GM12878 (cell line): ENCODE measurements at regions not wholly inside any gene's neighbourhood (a gene's known extent, or its start where the extent isn't known, plus 50 kb on each side); places are given as distances from the start of the nearest gene placed in this dataset.

Experiments
- ATAC-seq: fragments of 200-7000 bp; cut with Tn5 transposase; 3 replicates; pipeline ENCODE4 v1.9.1; 2020; ENCODE audit warnings: mild to moderate bottlenecking, moderate library complexity
- BruUV-seq: library from RNA; stranded (reverse); fragments of 400-500 nt; replicated peaks from 2 replicates; lab custom pipeline; 2021; lab: Mats Ljungman, UMichigan
- CTCF ChIA-PET: fragments of 300-600 bp; sonication (Branson Sonifier 250); formaldehyde crosslinking; extraction: SDS; loops from one replicate; lab custom pipeline; 2021; ENCODE audit warnings: inconsistent platforms; lab: Yijun Ruan, JAX
- POLR2A ChIA-PET: fragments of 350-600 bp; formaldehyde crosslinking; extraction: SDS; loops from one replicate; lab custom pipeline; 2021; ENCODE audit warnings: inconsistent platforms; lab: Charles Lee
- RAD21 ChIA-PET: fragments of 300-600 bp; sonication (Branson Sonifier 250); formaldehyde crosslinking; loops from one replicate; lab custom pipeline; 2023; ENCODE audit warnings: antibody characterized with exemption; ENCODE audit not compliant: unreplicated experiment; lab: Charles Lee
- SMC1A ChIA-PET: fragments of 300-600 bp; sonication (Branson Sonifier 250); formaldehyde crosslinking; loops from one replicate; lab custom pipeline; 2023; ENCODE audit not compliant: unreplicated experiment, uncharacterized antibody; lab: Charles Lee
- DNase-seq: peaks from one replicate; pipeline ENCODE4 v3.0.0-alpha.2; 2011; ENCODE audit warnings: low read depth, low spot score
- FAIRE-seq: peaks from 3 replicates; lab custom pipeline; 2011; peaks lifted over from hg19 to GRCh38; lab: Jason Lieb, UNC
- H2AFZ ChIP-seq: 2 replicates; pipeline ENCODE4 v1.6.0; 2011; ENCODE audit warnings: low read depth, low read length, control low read depth; ENCODE audit not compliant: control insufficient read depth
- H3K27ac ChIP-seq: 2 replicates; pipeline ENCODE4 v1.5.1; 2011; ENCODE audit warnings: control low read depth; ENCODE audit not compliant: control insufficient read depth, insufficient read depth
- H3K27me3 ChIP-seq, 2 experiments: replicated peaks in 1 of 2; 2 replicates each; pipeline versions ENCODE4 v1.6.0 to v1.6.1; 2011; ENCODE audit warnings: low read length in 1 of 2; ENCODE audit not compliant: control insufficient read depth in 2 of 2, insufficient read depth in 2 of 2
- H3K36me3 ChIP-seq, 2 experiments: 2 replicates each; pipeline ENCODE4 v1.5.1; 2011; ENCODE audit warnings: low read length in 1 of 2; ENCODE audit not compliant: control insufficient read depth in 2 of 2, insufficient read depth in 2 of 2
- H3K4me1 ChIP-seq: 2 replicates; pipeline ENCODE4 v1.6.1; 2011; ENCODE audit warnings: mild to moderate bottlenecking, low read length, moderate library complexity, mixed read lengths; ENCODE audit not compliant: control insufficient read depth, insufficient read depth
- H3K4me2 ChIP-seq: 2 replicates; pipeline ENCODE4 v1.6.0; 2011; ENCODE audit warnings: control low read depth; ENCODE audit not compliant: control insufficient read depth, insufficient read depth
- H3K4me3 ChIP-seq: fragments of 200-600 bp; sonication (generic); 2 replicates; pipeline ENCODE4 v1.5.1; 2016
- H3K79me2 ChIP-seq: 2 replicates; pipeline ENCODE4 v1.6.0; 2011; ENCODE audit warnings: low read length; ENCODE audit not compliant: control insufficient read depth, insufficient read depth
- H3K9ac ChIP-seq: 2 replicates; pipeline ENCODE4 v1.8.0; 2011; ENCODE audit warnings: low read length, control low read depth, mixed read lengths; ENCODE audit not compliant: control insufficient read depth, insufficient read depth
- H3K9me3 ChIP-seq: replicated peaks from 3 replicates; pipeline ENCODE4 v1.5.1; 2011; ENCODE audit warnings: mild to moderate bottlenecking, low read length; ENCODE audit not compliant: control insufficient read depth, insufficient read depth
- H4K20me1 ChIP-seq: 2 replicates; pipeline ENCODE4 v1.6.0; 2011; ENCODE audit not compliant: control insufficient read depth, insufficient read depth
- CHD4 ChIP-seq: fragments of 200-600 bp; sonication (generic); IDR thresholded peaks from 2 replicates; pipeline ENCODE4 v1.6.1; 2016; ENCODE audit warnings: mild to moderate bottlenecking
- FOS ChIP-seq: IDR thresholded peaks from 3 replicates; pipeline ENCODE4 v1.6.1; 2011; ENCODE audit warnings: borderline replicate concordance; ENCODE audit not compliant: insufficient read length; ENCODE audit errors: extremely low read depth
- IRF4 ChIP-seq: IDR thresholded peaks from 2 replicates; pipeline ENCODE4 v1.6.1; 2011; ENCODE audit warnings: low read depth, low read length
- MLLT1 ChIP-seq: fragments of 450-650 bp; IDR thresholded peaks from 2 replicates; pipeline ENCODE4 v1.6.1; 2016; ENCODE audit warnings: mild to moderate bottlenecking
- MXI1 ChIP-seq: fragments of 150-350 bp; IDR thresholded peaks from 2 replicates; pipeline ENCODE4 v1.6.1; 2011; ENCODE audit warnings: low read depth, mild to moderate bottlenecking, inconsistent platforms, low read length, improper control_type of control experiment
- NFYA ChIP-seq: IDR thresholded peaks from 2 replicates; pipeline ENCODE4 v1.6.1; 2011; ENCODE audit warnings: low read depth, mild to moderate bottlenecking, low read length, improper control_type of control experiment, borderline replicate concordance
- SREBF2 ChIP-seq: IDR thresholded peaks from 2 replicates; pipeline ENCODE4 v1.6.1; 2012; ENCODE audit warnings: mild to moderate bottlenecking, low read length
- ZNF207 ChIP-seq: fragments of 450-650 bp; IDR thresholded peaks from 2 replicates; pipeline ENCODE4 v1.6.1; 2014; ENCODE audit warnings: antibody characterized with exemption, mild to moderate bottlenecking, borderline replicate concordance
- ZNF217 ChIP-seq: fragments of 450-650 bp; IDR thresholded peaks from 2 replicates; pipeline ENCODE4 v1.6.1; 2017; ENCODE audit warnings: antibody characterized with exemption, mild to moderate bottlenecking
- WGBS: methylation state at CpG from one replicate; pipeline ENCODE4 v1.1.6; 2016; ENCODE audit warnings: low lambda C conversion rate; ENCODE audit not compliant: insufficient replicate concordance, insufficient coverage; ENCODE audit errors: missing lambda C conversion rate; 5-methylcytosine and 5-hydroxymethylcytosine counted together
- in situ Hi-C: fragments of 300-500 bp; cut with MboI; formaldehyde crosslinking; loops from 9 replicates; pipeline ENCODE4 v1.14.3; 2018; ENCODE audit warnings: mixed read lengths
- intact Hi-C: fragments of 100-400 bp; cut with micrococcal nuclease; formaldehyde crosslinking; loops from one replicate; pipeline ENCODE4 v1.14.2; 2022; ENCODE audit not compliant: unreplicated experiment

GRCh38 chr4:116546759-116547158, 538.6 kb downstream of the TRAM1L1 start:
- no peak overlapping the region for H3K4me3 ChIP-seq
- intact Hi-C loops = no loop called here
- SMC1A ChIA-PET = no interaction called here
- FAIRE-seq (no peak), DNase-seq (no peak), ATAC-seq (no peak)
- H3K4me2 ChIP-seq = no peak overlapping the region
- no peaks in the 10 kb centered on the region for H3K4me1 ChIP-seq
- H2AFZ ChIP-seq = no peak overlapping the region
- H3K9ac ChIP-seq = no peak overlapping the region
- H3K27ac ChIP-seq = no peak overlapping the region
- H3K79me2 ChIP-seq = no peaks in the 10 kb centered on the region
- CTCF ChIA-PET = no interaction called here
- 0% methylated on average over 1 of the region's 1 CpG for WGBS
- BruUV-seq = no TSS peak
- H4K20me1 ChIP-seq = no peaks in the 10 kb centered on the region
- no peaks in the 10 kb centered on the region for H3K27me3 ChIP-seq
- H3K9me3 ChIP-seq = no peaks in the 10 kb centered on the region
- in situ Hi-C loops = no loop called here
- H3K36me3 ChIP-seq = no peaks in the 10 kb centered on the region
- TF ChIP-seq SREBF2 (no peak), NFYA (no peak), ZNF207 (no peak), ZNF217 (no peak), CHD4 (no peak), FOS (no peak), IRF4 (no peak), MLLT1 (no peak), MXI1 (no peak)
- POLR2A ChIA-PET = no interaction called here
- RAD21 ChIA-PET = no interaction called here
